ENCODE measurements at regions not wholly inside any gene's neighbourhood (a gene's known extent, or its start where the extent isn't known, plus 50 kb on each side); places are given as distances from the start of the nearest gene placed in this dataset.

DNA sequence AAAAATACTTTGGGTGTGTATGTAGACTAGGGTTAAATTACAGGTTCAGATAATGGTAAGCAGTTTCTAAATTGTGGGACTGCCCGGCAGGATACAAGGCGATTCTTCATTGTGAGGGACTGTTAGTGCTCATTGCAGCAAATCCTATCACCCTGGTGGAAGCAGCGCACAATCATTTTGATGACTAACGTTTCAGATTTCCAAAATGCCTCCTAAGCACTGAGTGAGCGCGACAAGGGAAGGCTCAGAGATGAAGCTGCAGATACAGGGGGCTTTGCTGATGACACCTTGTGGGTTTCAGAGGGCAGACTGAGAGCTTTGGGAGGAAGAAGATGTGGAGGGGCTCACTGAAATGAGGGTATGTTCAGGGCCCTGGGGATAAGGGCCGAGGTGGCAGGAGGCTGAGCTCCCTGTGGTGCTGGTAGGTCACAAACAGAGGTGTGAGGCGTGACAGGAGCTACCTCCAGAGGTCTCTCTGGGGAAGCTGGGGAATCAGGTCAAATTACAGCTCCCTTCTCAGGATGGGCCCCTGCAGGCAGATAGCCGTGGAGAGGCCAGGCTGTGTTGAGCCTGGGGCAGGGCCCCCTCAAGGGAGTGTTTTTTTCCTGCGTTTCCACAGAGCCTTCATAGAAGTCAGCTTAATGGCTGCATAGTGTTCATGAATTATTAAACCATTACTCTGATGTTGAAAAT lies 84.5 kb upstream of the FYN start:
- no peak for DNase-seq (ENCODE audit: low read depth in 2 of 2)

DNA sequence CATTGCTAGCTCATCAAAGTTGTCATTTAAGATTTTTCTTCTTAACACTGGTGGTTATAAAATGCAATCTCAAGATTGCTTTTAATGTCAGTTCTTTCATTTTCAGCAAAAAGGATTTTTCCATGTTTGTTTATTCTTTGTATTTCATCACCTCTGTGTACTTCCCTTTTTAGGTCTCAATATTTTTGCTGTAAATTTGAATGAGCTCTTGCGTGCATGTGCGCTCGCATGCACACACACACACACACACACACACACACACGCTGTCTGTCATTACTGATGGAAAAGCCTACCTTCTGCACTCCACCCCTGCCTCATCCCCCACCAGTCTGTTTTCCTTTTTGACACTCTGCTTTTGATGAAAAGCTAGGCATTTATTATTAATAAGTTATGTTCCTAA lies 85.3 kb upstream of the FYN start:
- no peak for DNase-seq (ENCODE audit: low read depth in 2 of 2)

- no peak for DNase-seq (ENCODE audit: low read depth in 2 of 2)
These were observed 86.5 kb upstream of the FYN start for GRCh38 chr6:111959766-111960165.

GRCh38 chr6:111967131-111967530 lies 86.8 kb upstream of the CCN6 start:
- no peak for DNase-seq (ENCODE audit: low read depth in 2 of 2)

DNA sequence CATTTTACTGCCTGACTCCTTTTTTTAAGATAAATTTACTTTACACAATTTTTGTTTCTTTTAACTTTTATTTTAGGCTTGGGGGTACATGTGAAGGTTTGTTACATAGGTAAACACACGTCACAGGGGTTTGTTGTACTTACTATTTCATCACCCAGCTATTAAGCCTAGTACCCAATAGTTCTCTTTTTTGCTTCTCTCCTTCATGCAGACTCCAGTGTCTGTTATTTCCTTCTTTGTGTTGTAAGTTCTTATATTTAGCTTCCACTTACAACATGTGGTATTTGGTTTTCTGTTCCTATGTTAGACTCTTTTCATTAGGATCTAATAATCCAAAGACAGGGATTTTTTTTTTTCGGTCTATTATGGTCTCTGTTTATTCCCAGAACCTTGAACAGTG lies 83.5 kb upstream of the CCN6 start:
- no peak for DNase-seq (ENCODE audit: low read depth in 2 of 2)

DNA sequence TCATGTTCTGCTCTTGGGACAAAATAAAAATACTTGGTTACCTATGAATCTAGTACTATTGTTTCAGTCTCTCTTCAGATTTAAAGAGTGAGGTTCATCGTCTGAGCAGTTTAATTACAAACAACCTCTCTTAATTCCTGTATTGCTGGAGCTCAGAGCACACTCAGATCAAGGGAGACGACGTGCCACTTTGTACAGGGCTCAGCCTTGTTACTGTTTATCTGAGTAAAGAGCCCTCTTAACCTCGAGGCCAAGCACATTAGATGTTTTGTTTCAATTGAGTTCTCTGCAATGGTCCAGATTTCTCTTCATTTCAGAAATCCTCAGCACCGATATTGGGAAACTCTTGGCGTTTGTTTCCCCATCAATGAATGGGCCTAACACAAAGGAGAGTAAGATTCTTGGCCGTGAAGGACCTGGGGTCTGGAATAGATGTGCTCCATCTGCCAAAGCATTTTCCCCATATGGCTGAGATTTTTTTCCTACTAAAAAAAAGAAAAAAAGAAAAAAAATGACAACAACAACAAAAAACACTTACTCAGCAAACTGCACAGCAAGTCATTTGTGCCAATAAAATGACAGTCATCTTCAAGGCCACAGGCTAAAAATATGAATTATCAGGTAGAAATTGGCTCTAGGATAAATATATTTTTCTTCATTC lies 82.6 kb upstream of the CCN6 start:
- DNase-seq (ENCODE audit: low read depth in 2 of 2): no peak

DNA sequence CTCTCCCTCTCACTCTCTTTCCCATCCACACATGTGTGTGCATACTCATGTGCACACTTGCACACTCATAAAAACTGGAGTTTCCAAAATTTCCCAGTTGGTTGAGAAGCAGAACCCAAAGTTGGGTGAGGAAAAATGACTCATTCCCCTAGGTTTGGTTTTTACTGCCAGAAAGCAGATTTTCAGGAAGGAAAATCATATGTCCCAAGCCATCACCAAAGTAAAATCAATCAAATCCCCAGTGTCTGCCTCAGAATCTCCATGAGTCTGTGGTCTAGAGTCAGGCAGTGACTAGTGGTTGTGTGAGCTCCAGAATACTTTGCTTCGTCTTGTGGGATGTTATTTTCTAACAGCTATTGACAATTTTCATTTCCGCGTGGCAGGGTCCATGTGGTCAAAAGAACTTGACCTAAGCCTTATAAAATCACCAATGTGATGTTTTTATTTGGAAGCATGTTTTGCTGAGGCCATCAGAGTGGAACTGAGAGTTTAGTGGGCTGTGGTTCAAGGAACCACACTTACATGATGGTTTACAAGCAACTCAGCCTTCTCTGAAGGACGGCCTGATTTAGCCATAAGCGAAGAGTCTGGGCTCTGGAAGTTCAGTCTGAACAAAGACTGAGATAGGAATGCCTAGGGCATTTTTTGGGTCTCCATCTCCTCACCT lies 81.9 kb upstream of the CCN6 start:
- DNase-seq (ENCODE audit: low read depth in 2 of 2): peak in 1 of 2 donors; percentile 25

DNA sequence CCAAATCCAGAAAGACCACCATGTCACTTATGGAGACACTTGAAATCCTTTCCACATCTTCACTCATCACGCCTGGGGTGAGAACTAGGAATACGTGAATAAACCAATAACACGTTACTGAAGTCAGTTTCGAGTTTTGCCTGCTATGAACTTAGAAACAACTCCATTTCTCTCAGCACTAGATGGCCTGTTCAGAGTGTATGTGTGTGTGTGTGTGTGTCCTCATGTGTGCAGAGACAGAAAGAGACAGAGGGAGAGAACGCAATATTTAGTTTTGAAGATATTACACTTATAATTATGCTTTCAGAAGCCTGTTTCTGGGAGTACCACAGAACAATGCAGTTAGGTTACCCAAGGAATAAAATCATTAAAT lies 81.2 kb upstream of the CCN6 start:
- DNase-seq (ENCODE audit: low read depth in 2 of 2): no peak

DNA sequence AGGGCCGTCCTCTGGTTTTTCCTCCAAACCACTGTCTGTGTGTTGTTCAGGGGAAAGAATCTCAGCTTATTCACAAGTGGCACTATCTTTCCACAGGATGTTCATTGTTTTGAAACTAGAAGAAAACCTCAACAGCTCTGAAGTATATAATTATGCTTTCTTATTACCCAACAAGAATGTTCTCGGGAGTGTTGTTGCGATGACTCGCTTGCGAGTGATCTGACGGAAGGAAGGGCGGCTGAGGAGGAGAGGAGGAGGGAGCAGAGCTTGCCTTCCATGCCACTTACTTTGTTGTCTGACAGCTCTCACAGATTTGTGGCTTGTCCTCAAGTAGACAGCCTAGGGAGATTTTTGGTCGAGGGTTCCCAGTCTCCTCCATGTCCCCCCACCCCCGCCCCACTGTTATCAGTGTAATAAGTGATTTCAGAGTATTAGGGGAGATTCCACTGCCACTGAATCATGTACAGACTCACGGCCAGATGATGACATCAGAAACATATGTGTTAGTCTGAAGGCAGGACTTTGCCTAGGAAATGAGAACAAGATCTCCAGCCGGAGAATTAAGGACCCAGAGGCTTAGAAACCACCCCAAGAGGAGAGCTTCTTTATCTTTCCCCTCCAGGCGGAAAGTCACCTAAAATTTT lies 80.7 kb upstream of the CCN6 start:
- peak; percentile 47 to 94 for DNase-seq (ENCODE audit: low read depth in 2 of 2)

- DNase-seq (ENCODE audit: low read depth in 2 of 2): peak in 1 of 2 donors; percentile 77
These were observed 79.8 kb upstream of the CCN6 start for GRCh38 chr6:111973927-111974639.

DNA sequence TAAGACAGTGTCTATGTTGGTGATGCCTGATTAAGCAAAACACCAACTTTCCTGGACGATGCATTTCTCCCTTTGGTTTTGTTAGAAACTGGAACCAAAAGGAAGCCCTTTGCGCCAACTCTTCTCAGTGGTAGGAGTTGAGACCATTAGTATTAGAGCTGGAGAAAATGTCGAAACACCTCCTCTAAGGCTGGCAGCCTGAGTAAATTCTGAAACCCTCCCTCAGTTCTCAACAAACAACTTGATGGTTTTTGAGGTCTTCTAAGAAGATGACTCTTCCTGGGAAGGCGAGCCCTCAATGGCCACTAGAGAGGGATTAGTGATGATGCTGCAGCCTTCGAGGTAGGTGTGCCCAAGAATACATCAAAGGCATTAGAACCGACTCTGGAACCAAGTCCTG lies 78.4 kb upstream of the CCN6 start:
- no peak for DNase-seq (ENCODE audit: low read depth in 2 of 2)

DNA sequence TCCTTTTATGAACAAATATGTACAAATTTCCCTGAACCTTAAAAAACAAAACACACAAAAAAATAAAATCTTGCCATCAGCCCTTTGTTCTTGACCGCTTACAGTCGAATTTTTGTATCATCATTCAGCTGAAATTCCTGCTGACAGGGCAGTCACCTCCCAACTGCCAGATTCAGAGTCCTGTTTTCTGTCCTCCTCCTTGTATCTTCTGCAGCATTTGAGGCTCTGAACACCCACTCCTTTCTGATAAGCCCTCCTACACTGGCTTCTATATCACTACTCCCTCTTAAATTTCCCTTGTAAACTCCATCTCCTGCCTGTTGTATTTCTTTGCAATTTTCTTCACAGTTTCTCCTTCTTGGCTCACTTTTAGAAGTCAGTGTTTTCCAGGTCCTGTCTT lies 77.8 kb upstream of the CCN6 start:
- no peak for DNase-seq (ENCODE audit: low read depth in 2 of 2)

DNA sequence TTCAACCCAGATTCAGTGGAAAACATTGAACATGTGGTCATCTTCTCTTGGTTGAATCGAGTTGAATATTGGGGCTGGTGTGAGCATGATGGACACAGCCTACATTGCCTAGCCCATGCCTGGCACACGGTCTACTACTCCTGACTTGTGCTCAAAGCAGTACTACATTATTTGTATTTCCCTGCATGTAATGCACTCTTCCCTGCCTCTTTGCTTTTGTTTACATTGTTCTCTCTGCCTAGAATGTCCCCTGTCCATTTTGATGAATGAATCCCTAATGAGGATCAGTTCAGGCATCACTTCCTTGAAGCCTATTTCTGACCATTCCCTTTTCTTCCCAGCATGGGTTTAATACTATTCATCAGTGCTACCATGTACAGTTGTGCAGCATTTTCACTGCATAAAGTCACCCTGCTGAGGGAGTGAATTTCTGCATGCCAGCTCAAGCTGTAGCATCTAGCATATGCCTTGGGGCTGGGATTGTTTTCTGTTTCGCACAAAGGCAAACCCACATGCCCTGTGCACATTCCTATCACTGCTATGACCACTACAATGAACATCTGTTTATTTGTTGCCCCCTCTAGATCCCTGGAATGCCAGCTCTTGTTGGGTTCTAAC lies 75.3 kb upstream of the CCN6 start:
- no peak for DNase-seq (ENCODE audit: low read depth in 2 of 2)

- no peak for DNase-seq (ENCODE audit: low read depth in 2 of 2)
These were observed 74.3 kb upstream of the CCN6 start for GRCh38 chr6:111979633-111980032.

GRCh38 chr6:111980143-111980542 lies 73.8 kb upstream of the CCN6 start:
- DNase-seq (ENCODE audit: low read depth in 2 of 2): no peak

DNA sequence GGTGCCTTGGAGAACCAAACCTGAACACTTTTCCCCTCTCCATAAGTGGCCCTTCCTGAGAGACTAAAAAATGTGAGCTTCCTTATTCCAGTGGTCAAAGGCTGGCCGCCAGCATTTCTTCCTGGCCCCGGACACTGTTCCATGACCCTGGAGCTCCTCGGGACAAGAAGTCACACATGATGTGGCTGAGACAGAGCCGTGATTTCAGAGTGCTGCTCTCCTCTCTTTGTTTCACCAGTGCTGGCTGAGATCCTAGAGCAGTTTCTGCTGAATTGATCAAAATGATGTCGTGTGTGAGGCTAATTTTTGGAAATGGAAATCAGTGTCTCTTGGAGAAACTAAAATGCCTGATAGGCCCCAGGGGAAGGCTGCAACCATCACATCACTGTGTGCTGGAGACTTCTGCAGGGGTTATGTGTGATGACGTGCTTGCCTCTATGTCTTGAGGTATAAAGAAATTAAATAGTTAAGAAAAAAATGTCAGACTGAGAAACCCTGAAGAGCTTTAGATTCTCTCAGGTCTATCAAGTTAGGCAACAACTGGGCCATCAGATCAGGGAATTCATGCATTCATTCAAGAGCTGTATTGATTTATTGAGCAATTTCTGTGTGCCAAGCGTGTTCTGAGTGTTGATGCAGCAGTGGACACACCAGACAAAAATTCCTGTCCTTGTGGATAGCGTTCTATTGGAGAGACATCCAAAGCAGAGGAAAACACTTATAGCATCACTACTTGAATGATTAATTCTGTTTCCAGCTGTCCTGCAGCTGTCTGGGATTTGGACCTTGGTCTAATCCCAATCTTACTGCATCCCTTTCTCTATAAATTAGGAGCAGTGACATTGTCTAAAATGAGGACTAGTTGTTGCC lies 72.7 kb upstream of the CCN6 start:
- DNase-seq (ENCODE audit: low read depth in 2 of 2): no peak

DNA sequence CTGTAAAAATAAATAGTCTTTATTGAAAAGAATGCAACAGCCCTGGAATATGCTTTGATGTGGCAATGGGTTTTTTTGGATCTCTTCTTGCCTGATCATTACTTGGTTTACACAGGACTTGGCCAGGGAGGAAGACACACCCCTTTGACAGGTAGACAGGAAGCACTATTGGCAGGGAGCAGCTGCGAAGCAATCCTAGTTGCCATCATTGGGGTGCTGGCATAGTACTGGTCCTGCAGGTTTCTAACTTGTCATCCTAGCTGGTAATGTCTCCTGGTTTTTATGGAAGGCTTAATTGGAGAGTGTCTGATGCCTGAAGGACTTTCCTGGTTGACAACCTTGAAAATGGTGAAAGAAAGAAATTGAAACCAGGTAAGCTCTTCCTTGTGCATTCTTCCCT lies 71.2 kb upstream of the CCN6 start:
- no peak for DNase-seq (ENCODE audit: low read depth in 2 of 2)

- no peak for DNase-seq (ENCODE audit: low read depth in 2 of 2)
These were observed 70.7 kb upstream of the CCN6 start for GRCh38 chr6:111983193-111983592.

- no peak for DNase-seq (ENCODE audit: low read depth in 2 of 2)
These were observed 69.8 kb upstream of the CCN6 start for GRCh38 chr6:111984081-111984480.

DNA sequence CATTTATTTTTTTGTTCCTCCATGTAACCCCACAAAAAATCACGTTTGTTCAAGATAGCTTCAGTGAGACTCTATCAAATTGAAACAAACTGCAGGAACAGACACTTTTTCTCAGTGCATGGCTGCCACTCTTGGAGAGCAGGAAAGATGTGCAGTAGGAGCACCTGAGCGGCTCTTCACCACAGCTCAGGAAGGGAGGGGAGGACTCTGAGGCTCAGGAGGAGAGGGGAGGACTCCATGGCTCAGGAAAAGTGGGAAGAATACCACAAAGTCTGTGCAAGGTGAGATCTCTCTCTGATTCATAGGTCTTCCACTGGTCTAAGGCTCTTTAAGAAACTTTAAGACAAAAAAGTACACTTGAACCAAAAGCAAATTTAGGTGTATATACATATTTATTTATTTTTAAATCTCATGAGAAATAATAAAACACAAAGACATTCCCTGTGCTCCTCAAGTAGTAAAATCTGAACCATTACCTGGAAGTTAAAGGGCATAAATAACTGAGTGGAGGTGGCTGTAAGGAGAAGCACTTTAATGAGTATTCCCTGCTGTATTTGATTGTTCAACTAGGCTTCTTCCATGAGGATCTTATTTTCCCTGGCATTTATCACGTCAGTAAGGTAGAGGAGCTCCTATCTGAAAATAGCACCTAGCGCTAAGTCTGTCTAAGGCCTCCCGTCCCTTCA lies 69.2 kb upstream of the CCN6 start:
- no peak for DNase-seq (ENCODE audit: low read depth in 2 of 2)

All from lung microvascular endothelial cell (primary cell).